ENCODE measurements at regions not wholly inside any gene's neighbourhood (a gene's known extent, or its start where the extent isn't known, plus 50 kb on each side); places are given as distances from the start of the nearest gene placed in this dataset.

GRCh38 chr2:109726379-109727270, 67.5 kb upstream of the RGPD5 start:
- TF ChIP-seq CTCF (IDR thresholded peaks at IDR 0.05) (no peak), POLR2AphosphoS5 (IDR thresholded peaks at IDR 0.05) (no peak), EP300 (IDR thresholded peaks at IDR 0.05) (no peak)
